ENCODE measurements at regions not wholly inside any gene's neighbourhood (a gene's known extent, or its start where the extent isn't known, plus 50 kb on each side); places are given as distances from the start of the nearest gene placed in this dataset.

DNA sequence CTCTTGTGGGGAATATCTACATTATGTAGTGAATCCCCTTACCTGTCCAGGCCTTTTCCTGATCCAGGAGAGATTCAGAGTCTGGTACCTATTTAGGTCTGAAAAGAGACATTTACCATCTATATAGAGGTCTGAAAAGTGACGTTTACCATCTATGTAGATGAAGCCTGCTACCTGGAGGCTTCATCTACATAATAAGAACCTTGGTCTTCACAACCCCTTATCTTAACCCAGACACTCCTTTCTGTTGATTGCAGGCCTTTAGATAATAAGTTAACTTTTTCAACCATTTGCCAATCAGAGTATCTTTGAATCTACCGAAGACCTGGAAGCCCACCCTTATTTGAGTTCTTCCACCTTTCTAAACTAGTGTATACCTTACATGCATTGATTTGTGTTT, 113.0 kb upstream of the DMRT1 start:
- H3K27ac ChIP-seq, result no peak overlapping the region
- ATAC-seq, result no peak
- WGBS (ENCODE audit: insufficient coverage, low coverage, low lambda C conversion rate, missing lambda C conversion rate), result 88% methylated on average over 2 of the region's 2 CpGs
- intact Hi-C loops (cut with DNase I), result no loop called here
- no peak overlapping the region for H3K4me3 ChIP-seq
- no peaks in the 10 kb centered on the region for H3K9me3 ChIP-seq
- peaks cover 0 to 1% (median 0%) of the 10 kb centered on the region in 4 donors for H3K4me1 ChIP-seq
- no peak for DNase-seq
- peaks cover 0 to 62% (median 24%) of the 10 kb centered on the region in 4 donors for H3K36me3 ChIP-seq
- H3K27me3 ChIP-seq, result no peaks in the 10 kb centered on the region
- TF ChIP-seq CTCF (IDR thresholded peaks at IDR 0.05) (no peak), POLR2A (IDR thresholded peaks at IDR 0.05) (no peak)

GRCh38 chr9:731474-731873, 110.0 kb upstream of the DMRT1 start:
- intact Hi-C loops (cut with DNase I), result no loop called here
- Histone ChIP-seq H3K4me1 (no peaks in the 10 kb centered on the region), H3K9me3 (no peaks in the 10 kb centered on the region), H3K27me3 (no peaks in the 10 kb centered on the region), H3K36me3 (peaks cover 6 to 91% (median 37%) of the 10 kb centered on the region in 4 donors), H3K4me3 (no peak overlapping the region), H3K27ac (no peak overlapping the region)
- ATAC-seq (no peak), DNase-seq (no peak)
- 90% methylated on average over 8 of the region's 8 CpGs for WGBS (ENCODE audit: insufficient coverage, low coverage, low lambda C conversion rate, missing lambda C conversion rate)
- TF ChIP-seq POLR2A (IDR thresholded peaks at IDR 0.05) (no peak), CTCF (IDR thresholded peaks at IDR 0.05) (no peak)

DNA sequence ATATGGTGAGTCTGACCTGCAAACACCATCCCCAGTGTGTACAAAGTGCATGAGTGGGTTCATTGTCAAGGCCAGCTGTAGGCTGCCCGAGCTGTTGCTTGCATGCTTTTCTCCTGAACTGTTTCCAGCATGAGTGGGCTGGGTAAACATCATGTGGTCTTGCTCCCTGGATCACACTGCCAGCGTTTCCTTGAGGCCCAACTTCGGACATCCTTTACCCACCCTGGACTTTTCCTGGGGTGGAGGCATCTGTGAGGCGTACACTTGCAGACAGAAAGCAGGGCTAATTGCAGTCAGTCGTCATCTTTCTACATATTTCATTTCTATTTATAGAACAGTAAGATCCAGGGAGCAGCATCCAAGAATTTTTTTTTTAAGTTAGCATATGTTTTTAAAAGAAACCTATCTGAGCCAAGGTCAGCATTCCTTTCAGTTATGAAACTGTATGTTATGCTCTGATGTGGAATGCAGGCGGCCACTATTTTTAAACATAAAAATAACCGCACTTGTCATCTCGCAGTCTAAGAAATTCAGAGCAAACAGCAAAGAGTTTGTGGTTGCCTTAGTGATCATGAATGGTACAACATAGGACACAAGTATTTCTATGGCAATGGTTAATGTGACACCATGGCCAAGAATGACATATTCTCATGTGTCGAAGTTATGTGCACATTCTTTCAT, 106.5 kb upstream of the DMRT1 start:
- no peak for DNase-seq
- no peaks in the 10 kb centered on the region for H3K27me3 ChIP-seq
- ATAC-seq, result peak in 3 of 4 donors; percentile 21 to 29 (median 27)
- no peaks in the 10 kb centered on the region for H3K4me1 ChIP-seq
- H3K4me3 ChIP-seq, result no peak overlapping the region
- H3K27ac ChIP-seq, result peak overlapping the region in 1 of 3 donors; percentile 20
- intact Hi-C loops (cut with DNase I), result no loop called here
- TF ChIP-seq CTCF (IDR thresholded peaks at IDR 0.05) (no peak), POLR2A (IDR thresholded peaks at IDR 0.05) (no peak)
- no peaks in the 10 kb centered on the region for H3K9me3 ChIP-seq
- H3K36me3 ChIP-seq, result peaks cover 6 to 99% (median 52%) of the 10 kb centered on the region in 4 donors
- 58% methylated on average over 9 of the region's 9 CpGs for WGBS (ENCODE audit: insufficient coverage, low coverage, low lambda C conversion rate, missing lambda C conversion rate)

DNA sequence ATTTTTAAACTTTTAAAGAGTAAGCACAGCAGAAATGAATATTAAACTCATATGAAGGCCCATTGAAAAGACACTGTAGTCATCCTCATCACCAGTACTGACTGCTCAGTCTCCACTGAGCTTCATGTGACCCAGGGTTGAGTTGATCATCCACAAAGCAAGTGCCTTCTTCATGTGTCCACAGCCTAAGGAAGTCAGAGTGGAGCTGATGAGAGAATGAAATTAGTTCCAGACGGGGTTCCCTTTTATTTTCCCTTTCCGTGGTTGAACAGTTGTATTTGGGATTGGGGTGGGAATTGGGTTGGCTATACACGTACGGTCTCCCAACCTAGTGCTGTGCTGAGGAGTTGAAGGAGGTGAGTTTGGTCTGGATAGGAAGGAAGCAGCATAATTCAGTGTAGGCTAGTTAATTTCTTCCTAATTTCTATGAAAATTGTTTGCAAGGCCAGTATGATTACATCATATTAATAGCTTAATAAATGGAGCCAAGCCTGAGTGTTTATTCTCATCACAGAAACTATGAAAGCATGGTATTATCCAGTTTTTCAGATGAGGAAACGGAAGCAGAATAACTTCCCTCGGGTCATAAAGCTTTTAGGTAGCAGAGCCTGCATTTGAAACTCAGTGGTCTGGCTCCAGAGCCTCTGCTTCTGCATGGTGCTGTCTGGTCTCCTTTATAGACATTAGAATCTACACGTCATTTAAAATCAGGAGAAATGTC, 103.9 kb upstream of the DMRT1 start:
- ATAC-seq, result no peak

More for the DNA sequence above, 103.9 kb upstream of the DMRT1 start:
- H3K4me1 ChIP-seq, result peaks cover 0 to 9% (median 3%) of the 10 kb centered on the region in 4 donors
- TF ChIP-seq POLR2A (IDR thresholded peaks at IDR 0.05), result no peak
- TF ChIP-seq CTCF (IDR thresholded peaks at IDR 0.05), result no peak
- intact Hi-C loops (cut with DNase I), result no loop called here
- peak overlapping the region in 2 of 3 donors; percentile 20 to 45 for H3K27ac ChIP-seq
- H3K36me3 ChIP-seq, result peaks cover 6 to 99% (median 58%) of the 10 kb centered on the region in 4 donors
- H3K9me3 ChIP-seq, result no peaks in the 10 kb centered on the region
- H3K4me3 ChIP-seq, result no peak overlapping the region
- no peaks in the 10 kb centered on the region for H3K27me3 ChIP-seq
- WGBS (ENCODE audit: insufficient coverage, low coverage, low lambda C conversion rate, missing lambda C conversion rate), result 77% methylated on average over 7 of the region's 7 CpGs
- DNase-seq, result no peak
